ENCODE measurements at regions not wholly inside any gene's neighbourhood (a gene's known extent, or its start where the extent isn't known, plus 50 kb on each side); places are given as distances from the start of the nearest gene placed in this dataset.

GRCh38 chr3:78368636-78369345, 1328.9 kb downstream of the ROBO2 start:
- Histone ChIP-seq H3K4me3 (ENCODE audit: low read depth in 1 of 2, low read length in 2 of 2) (no peak overlapping the region), H3K27me3 (ENCODE audit: low read depth, low read length) (no peaks in the 10 kb centered on the region), H3K36me3 (ENCODE audit: control insufficient read depth in 1 of 2, insufficient read depth in 2 of 2, low read length in 2 of 2) (no peaks in the 10 kb centered on the region), H3K9me3 (ENCODE audit: control insufficient read depth in 1 of 2, low read length in 2 of 2) (no peaks in the 10 kb centered on the region), H3K27ac (ENCODE audit: low read length) (no peak overlapping the region), H3K4me1 (ENCODE audit: control insufficient read depth in 1 of 2, insufficient read depth in 2 of 2, low read length in 2 of 2) (no peaks in the 10 kb centered on the region)

GRCh38 chr3:78390221-78390620, 1350.3 kb downstream of the ROBO2 start:
- Histone ChIP-seq H3K9me3 (ENCODE audit: control insufficient read depth in 1 of 2, low read length in 2 of 2) (peaks cover 0 to 13% of the 10 kb centered on the region in 2 donors), H3K27me3 (ENCODE audit: low read depth, low read length) (no peaks in the 10 kb centered on the region), H3K36me3 (ENCODE audit: control insufficient read depth in 1 of 2, insufficient read depth in 2 of 2, low read length in 2 of 2) (no peaks in the 10 kb centered on the region), H3K27ac (ENCODE audit: low read length) (no peak overlapping the region), H3K4me1 (ENCODE audit: control insufficient read depth in 1 of 2, insufficient read depth in 2 of 2, low read length in 2 of 2) (no peaks in the 10 kb centered on the region), H3K4me3 (ENCODE audit: low read depth in 1 of 2, low read length in 2 of 2) (no peak overlapping the region)

GRCh38 chr3:78398401-78398800, 1358.5 kb downstream of the ROBO2 start:
- Histone ChIP-seq H3K9me3 (ENCODE audit: control insufficient read depth in 1 of 2, low read length in 2 of 2) (no peaks in the 10 kb centered on the region), H3K4me3 (ENCODE audit: low read depth in 1 of 2, low read length in 2 of 2) (no peak overlapping the region), H3K36me3 (ENCODE audit: control insufficient read depth in 1 of 2, insufficient read depth in 2 of 2, low read length in 2 of 2) (no peaks in the 10 kb centered on the region), H3K4me1 (ENCODE audit: control insufficient read depth in 1 of 2, insufficient read depth in 2 of 2, low read length in 2 of 2) (no peaks in the 10 kb centered on the region), H3K27me3 (ENCODE audit: low read depth, low read length) (no peaks in the 10 kb centered on the region), H3K27ac (ENCODE audit: low read length) (no peak overlapping the region)

- Histone ChIP-seq H3K27me3 (ENCODE audit: low read depth, low read length) (no peaks in the 10 kb centered on the region), H3K36me3 (ENCODE audit: control insufficient read depth in 1 of 2, insufficient read depth in 2 of 2, low read length in 2 of 2) (no peaks in the 10 kb centered on the region), H3K4me1 (ENCODE audit: control insufficient read depth in 1 of 2, insufficient read depth in 2 of 2, low read length in 2 of 2) (no peaks in the 10 kb centered on the region), H3K27ac (ENCODE audit: low read length) (no peak overlapping the region), H3K4me3 (ENCODE audit: low read depth in 1 of 2, low read length in 2 of 2) (no peak overlapping the region), H3K9me3 (ENCODE audit: control insufficient read depth in 1 of 2, low read length in 2 of 2) (no peaks in the 10 kb centered on the region)
Observed at GRCh38 chr3:78402720-78403119, 1362.8 kb downstream of the ROBO2 start.

- H3K36me3 ChIP-seq (ENCODE audit: control insufficient read depth in 1 of 2, insufficient read depth in 2 of 2, low read length in 2 of 2): no peaks in the 10 kb centered on the region
Observed at GRCh38 chr3:78405745-78406144, 1362.1 kb downstream of the ROBO1 start.

GRCh38 chr3:78406396-78406795, 1361.4 kb downstream of the ROBO1 start:
- Histone ChIP-seq H3K4me3 (ENCODE audit: low read depth in 1 of 2, low read length in 2 of 2) (no peak overlapping the region), H3K36me3 (ENCODE audit: control insufficient read depth in 1 of 2, insufficient read depth in 2 of 2, low read length in 2 of 2) (no peaks in the 10 kb centered on the region), H3K27ac (ENCODE audit: low read length) (no peak overlapping the region), H3K27me3 (ENCODE audit: low read depth, low read length) (no peaks in the 10 kb centered on the region), H3K4me1 (ENCODE audit: control insufficient read depth in 1 of 2, insufficient read depth in 2 of 2, low read length in 2 of 2) (no peaks in the 10 kb centered on the region), H3K9me3 (ENCODE audit: control insufficient read depth in 1 of 2, low read length in 2 of 2) (no peaks in the 10 kb centered on the region)

More at GRCh38 chr3:78405745-78406144, 1362.1 kb downstream of the ROBO1 start:
- H3K4me1 ChIP-seq (ENCODE audit: control insufficient read depth in 1 of 2, insufficient read depth in 2 of 2, low read length in 2 of 2): no peaks in the 10 kb centered on the region
- H3K4me3 ChIP-seq (ENCODE audit: low read depth in 1 of 2, low read length in 2 of 2): no peak overlapping the region
- H3K9me3 ChIP-seq (ENCODE audit: control insufficient read depth in 1 of 2, low read length in 2 of 2): no peaks in the 10 kb centered on the region
- H3K27me3 ChIP-seq (ENCODE audit: low read depth, low read length): no peaks in the 10 kb centered on the region
- no peak overlapping the region for H3K27ac ChIP-seq (ENCODE audit: low read length)

- no peaks in the 10 kb centered on the region for H3K27me3 ChIP-seq (ENCODE audit: low read depth, low read length)
- H3K9me3 ChIP-seq (ENCODE audit: control insufficient read depth in 1 of 2, low read length in 2 of 2): no peaks in the 10 kb centered on the region
- no peaks in the 10 kb centered on the region for H3K36me3 ChIP-seq (ENCODE audit: control insufficient read depth in 1 of 2, insufficient read depth in 2 of 2, low read length in 2 of 2)
- H3K4me1 ChIP-seq (ENCODE audit: control insufficient read depth in 1 of 2, insufficient read depth in 2 of 2, low read length in 2 of 2): no peaks in the 10 kb centered on the region
- H3K27ac ChIP-seq (ENCODE audit: low read length): no peak overlapping the region
- H3K4me3 ChIP-seq (ENCODE audit: low read depth in 1 of 2, low read length in 2 of 2): no peak overlapping the region
Observed at GRCh38 chr3:78410077-78410476, 1357.7 kb downstream of the ROBO1 start.

GRCh38 chr3:78414261-78414660, 1353.5 kb downstream of the ROBO1 start:
- no peaks in the 10 kb centered on the region for H3K9me3 ChIP-seq (ENCODE audit: control insufficient read depth in 1 of 2, low read length in 2 of 2)
- no peaks in the 10 kb centered on the region for H3K27me3 ChIP-seq (ENCODE audit: low read depth, low read length)
- no peak overlapping the region for H3K4me3 ChIP-seq (ENCODE audit: low read depth in 1 of 2, low read length in 2 of 2)
- no peak overlapping the region for H3K27ac ChIP-seq (ENCODE audit: low read length)
- no peaks in the 10 kb centered on the region for H3K4me1 ChIP-seq (ENCODE audit: control insufficient read depth in 1 of 2, insufficient read depth in 2 of 2, low read length in 2 of 2)
- H3K36me3 ChIP-seq (ENCODE audit: control insufficient read depth in 1 of 2, insufficient read depth in 2 of 2, low read length in 2 of 2): no peaks in the 10 kb centered on the region

GRCh38 chr3:78420611-78421010, 1347.2 kb downstream of the ROBO1 start:
- no peaks in the 10 kb centered on the region for H3K4me1 ChIP-seq (ENCODE audit: control insufficient read depth in 1 of 2, insufficient read depth in 2 of 2, low read length in 2 of 2)
- H3K9me3 ChIP-seq (ENCODE audit: control insufficient read depth in 1 of 2, low read length in 2 of 2): no peaks in the 10 kb centered on the region
- H3K36me3 ChIP-seq (ENCODE audit: control insufficient read depth in 1 of 2, insufficient read depth in 2 of 2, low read length in 2 of 2): no peaks in the 10 kb centered on the region
- no peak overlapping the region for H3K27ac ChIP-seq (ENCODE audit: low read length)
- H3K4me3 ChIP-seq (ENCODE audit: low read depth in 1 of 2, low read length in 2 of 2): no peak overlapping the region
- H3K27me3 ChIP-seq (ENCODE audit: low read depth, low read length): no peaks in the 10 kb centered on the region

- no peaks in the 10 kb centered on the region for H3K9me3 ChIP-seq (ENCODE audit: control insufficient read depth in 1 of 2, low read length in 2 of 2)
- no peaks in the 10 kb centered on the region for H3K4me1 ChIP-seq (ENCODE audit: control insufficient read depth in 1 of 2, insufficient read depth in 2 of 2, low read length in 2 of 2)
- H3K27ac ChIP-seq (ENCODE audit: low read length): no peak overlapping the region
- no peaks in the 10 kb centered on the region for H3K27me3 ChIP-seq (ENCODE audit: low read depth, low read length)
- H3K36me3 ChIP-seq (ENCODE audit: control insufficient read depth in 1 of 2, insufficient read depth in 2 of 2, low read length in 2 of 2): no peaks in the 10 kb centered on the region
- H3K4me3 ChIP-seq (ENCODE audit: low read depth in 1 of 2, low read length in 2 of 2): no peak overlapping the region
Observed at GRCh38 chr3:78421247-78421966, 1346.4 kb downstream of the ROBO1 start.

GRCh38 chr3:78424656-78425055, 1343.1 kb downstream of the ROBO1 start:
- Histone ChIP-seq H3K4me3 (ENCODE audit: low read depth in 1 of 2, low read length in 2 of 2) (no peak overlapping the region), H3K27ac (ENCODE audit: low read length) (no peak overlapping the region), H3K4me1 (ENCODE audit: control insufficient read depth in 1 of 2, insufficient read depth in 2 of 2, low read length in 2 of 2) (no peaks in the 10 kb centered on the region), H3K27me3 (ENCODE audit: low read depth, low read length) (no peaks in the 10 kb centered on the region), H3K9me3 (ENCODE audit: control insufficient read depth in 1 of 2, low read length in 2 of 2) (no peaks in the 10 kb centered on the region), H3K36me3 (ENCODE audit: control insufficient read depth in 1 of 2, insufficient read depth in 2 of 2, low read length in 2 of 2) (no peaks in the 10 kb centered on the region)
